ENCODE measurements at regions not wholly inside any gene's neighbourhood (a gene's known extent, or its start where the extent isn't known, plus 50 kb on each side); places are given as distances from the start of the nearest gene placed in this dataset.

GRCh38 chr13:105552078-105552477, 983.4 kb downstream of the EFNB2 start:
- CTCF ChIA-PET = interaction anchor here (1.1 kb wide), 2 partner anchors 16 to 20 kb away, joined by 3 to 4 read pairs; no protein-coding TSS in a partner anchor
- POLR2A ChIA-PET = no interaction called here
- no peak for TF ChIP-seq CTCF (IDR thresholded peaks at IDR 0.05; ENCODE audit: insufficient read depth, low read depth, low read length)

GRCh38 chr13:105547851-105548250, 987.6 kb downstream of the EFNB2 start:
- ChIA-PET POLR2A (no interaction called here), CTCF (no interaction called here)
- no peak for DNase-seq (ENCODE audit: low read depth)
- H3K36me3 ChIP-seq (ENCODE audit: control insufficient read depth, insufficient read depth, low read length) = no peaks in the 10 kb centered on the region
- no peak overlapping the region for H3K4me3 ChIP-seq (ENCODE audit: low read depth, low read length)
- no peaks in the 10 kb centered on the region for H3K27me3 ChIP-seq (ENCODE audit: control insufficient read depth, insufficient read depth, low read length)
- TF ChIP-seq CTCF (IDR thresholded peaks at IDR 0.05; ENCODE audit: insufficient read depth, low read depth, low read length) = no peak

More at GRCh38 chr13:105552078-105552477, 983.4 kb downstream of the EFNB2 start:
- Histone ChIP-seq H3K27me3 (ENCODE audit: control insufficient read depth, insufficient read depth, low read length) (no peaks in the 10 kb centered on the region), H3K4me3 (ENCODE audit: low read depth, low read length) (no peak overlapping the region), H3K36me3 (ENCODE audit: control insufficient read depth, insufficient read depth, low read length) (no peaks in the 10 kb centered on the region)
- DNase-seq (ENCODE audit: low read depth) = no peak

- no peak for DNase-seq (ENCODE audit: low read depth)
- POLR2A ChIA-PET = no interaction called here
- H3K4me3 ChIP-seq (ENCODE audit: low read depth, low read length) = no peak overlapping the region
- TF ChIP-seq CTCF (IDR thresholded peaks at IDR 0.05; ENCODE audit: insufficient read depth, low read depth, low read length) = no peak
- H3K27me3 ChIP-seq (ENCODE audit: control insufficient read depth, insufficient read depth, low read length) = no peaks in the 10 kb centered on the region
- no peaks in the 10 kb centered on the region for H3K36me3 ChIP-seq (ENCODE audit: control insufficient read depth, insufficient read depth, low read length)
- CTCF ChIA-PET = no interaction called here
These were observed 989.7 kb downstream of the EFNB2 start for GRCh38 chr13:105545811-105546210.

GRCh38 chr13:105543742-105544141, 991.7 kb downstream of the EFNB2 start:
- TF ChIP-seq CTCF (IDR thresholded peaks at IDR 0.05; ENCODE audit: insufficient read depth, low read depth, low read length) = no peak
- DNase-seq (ENCODE audit: low read depth) = no peak
- POLR2A ChIA-PET = no interaction called here
- Histone ChIP-seq H3K27me3 (ENCODE audit: control insufficient read depth, insufficient read depth, low read length) (no peaks in the 10 kb centered on the region), H3K36me3 (ENCODE audit: control insufficient read depth, insufficient read depth, low read length) (no peaks in the 10 kb centered on the region), H3K4me3 (ENCODE audit: low read depth, low read length) (no peak overlapping the region)
- CTCF ChIA-PET = no interaction called here

- ChIA-PET POLR2A (no interaction called here), CTCF (no interaction called here)
- Histone ChIP-seq H3K36me3 (ENCODE audit: control insufficient read depth, insufficient read depth, low read length) (no peaks in the 10 kb centered on the region), H3K4me3 (ENCODE audit: low read depth, low read length) (no peak overlapping the region), H3K27me3 (ENCODE audit: control insufficient read depth, insufficient read depth, low read length) (no peaks in the 10 kb centered on the region)
- TF ChIP-seq CTCF (IDR thresholded peaks at IDR 0.05; ENCODE audit: insufficient read depth, low read depth, low read length) = no peak
- no peak for DNase-seq (ENCODE audit: low read depth)
These were observed 993.9 kb downstream of the EFNB2 start for GRCh38 chr13:105541565-105541964.

All from BJ (cell line).